ENCODE measurements at regions not wholly inside any gene's neighbourhood (a gene's known extent, or its start where the extent isn't known, plus 50 kb on each side); places are given as distances from the start of the nearest gene placed in this dataset.

DNA sequence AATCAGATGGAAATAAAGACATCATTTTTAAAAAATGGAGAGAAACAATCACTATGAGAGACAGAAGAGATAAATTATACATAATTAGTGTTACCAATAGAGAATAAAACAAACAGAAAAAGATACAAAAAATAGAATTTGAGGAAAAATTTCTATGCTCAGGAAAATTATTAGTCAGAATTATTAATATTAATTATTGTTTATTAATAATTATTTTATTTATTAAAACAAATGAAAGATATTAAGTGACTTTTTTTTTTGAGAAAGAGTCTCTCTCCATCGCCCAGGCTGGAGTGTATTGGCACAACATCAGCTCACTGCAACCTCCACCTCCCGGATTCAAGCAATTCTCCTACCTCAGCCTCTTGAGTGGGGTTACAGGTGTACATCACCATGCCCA is 299.8 kb upstream of the NR5A2 start:
- DNase-seq, result no peak

DNA sequence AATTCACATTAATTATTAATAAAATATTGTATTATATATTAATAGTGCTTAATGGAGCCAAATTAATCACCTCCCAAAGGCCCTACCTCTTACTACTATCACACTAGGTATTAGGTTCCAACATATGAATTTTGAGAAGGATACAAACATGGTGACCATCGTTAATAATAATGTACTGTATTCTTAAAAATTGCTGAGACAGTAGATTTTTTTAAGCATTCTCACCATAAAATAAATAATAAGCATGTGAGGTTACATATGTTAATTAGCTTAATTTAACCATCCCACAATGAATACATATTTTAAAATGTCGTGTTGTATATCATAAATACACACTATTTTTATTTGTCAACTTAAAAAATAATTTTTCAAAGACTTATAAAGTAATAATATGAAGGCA is 299.2 kb upstream of the NR5A2 start:
- DNase-seq, result no peak

DNA sequence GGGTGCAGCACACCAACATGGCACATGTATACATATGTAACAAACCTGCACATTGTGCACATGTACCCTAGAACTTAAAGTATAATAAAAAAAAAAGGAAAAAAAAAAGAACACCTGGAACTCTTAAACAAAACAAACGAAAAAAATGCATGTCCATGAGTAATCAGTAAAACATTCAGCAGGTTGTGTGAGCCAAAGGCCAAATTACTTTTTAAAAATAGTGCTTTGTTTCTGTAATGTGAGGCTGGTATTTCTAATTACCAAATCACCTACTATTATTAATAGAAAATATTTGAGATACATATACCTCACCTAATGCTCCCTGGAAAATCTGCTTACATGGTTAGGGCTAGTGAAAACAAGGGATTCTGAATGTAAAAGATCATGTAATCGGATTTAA is 294.4 kb upstream of the NR5A2 start:
- no peak for DNase-seq

DNA sequence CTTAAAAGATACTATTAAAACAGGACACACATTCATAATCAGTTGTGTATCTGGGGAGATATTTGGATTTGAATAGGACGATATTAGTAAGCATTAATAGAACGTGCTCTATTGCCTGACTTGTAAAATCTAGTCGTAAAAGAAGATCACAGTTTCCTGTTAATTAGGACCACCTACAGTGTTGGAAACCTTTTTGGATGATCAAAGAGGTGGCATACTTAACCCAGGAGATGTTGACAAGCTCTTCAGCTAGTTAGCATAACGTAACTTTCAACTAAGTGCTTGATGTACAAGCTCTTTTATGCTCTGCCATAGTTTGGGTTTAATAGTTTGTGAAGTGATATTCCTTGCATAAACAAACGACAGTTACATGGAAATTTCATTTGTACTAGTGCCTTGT is 293.3 kb upstream of the NR5A2 start:
- no peak for DNase-seq

DNA sequence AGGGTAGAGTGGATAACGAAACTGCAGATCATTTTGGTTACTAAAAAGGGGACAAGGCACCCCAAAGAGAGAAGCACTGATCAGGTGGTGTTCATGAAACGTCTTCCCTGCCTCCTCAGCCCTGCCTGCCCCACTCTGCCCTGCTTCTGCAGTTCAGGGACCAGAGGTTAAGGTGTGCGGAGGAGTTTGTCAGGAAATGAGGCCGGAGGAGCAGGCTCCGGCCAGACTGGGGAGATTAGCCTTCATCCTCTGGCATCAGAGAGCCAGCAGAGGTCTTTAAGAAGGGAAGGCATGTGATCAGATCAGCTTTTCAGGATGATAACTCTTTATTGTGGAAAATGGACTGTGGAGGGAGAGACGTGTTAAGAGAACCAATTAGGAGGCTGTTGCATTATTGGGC is 291.9 kb upstream of the NR5A2 start:
- DNase-seq, result no peak

DNA sequence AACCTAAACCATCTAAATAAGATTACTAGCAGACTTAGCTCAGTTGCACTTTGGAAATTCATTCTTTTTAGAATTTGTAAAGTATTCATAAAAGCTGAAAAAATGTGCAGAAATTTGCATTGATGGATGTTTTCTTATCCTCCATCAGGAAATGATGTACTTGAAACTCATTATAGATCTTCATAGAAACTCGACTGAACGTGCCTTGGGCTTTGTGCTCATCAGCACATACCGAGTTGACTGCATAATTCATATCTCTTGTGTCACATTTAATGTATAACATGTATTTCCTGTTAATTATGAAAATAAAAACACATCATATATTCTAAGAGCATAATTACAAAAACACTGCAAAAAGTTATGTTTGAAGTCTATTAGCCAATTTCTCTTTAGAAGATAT is 290.9 kb upstream of the NR5A2 start:
- DNase-seq, result no peak

DNA sequence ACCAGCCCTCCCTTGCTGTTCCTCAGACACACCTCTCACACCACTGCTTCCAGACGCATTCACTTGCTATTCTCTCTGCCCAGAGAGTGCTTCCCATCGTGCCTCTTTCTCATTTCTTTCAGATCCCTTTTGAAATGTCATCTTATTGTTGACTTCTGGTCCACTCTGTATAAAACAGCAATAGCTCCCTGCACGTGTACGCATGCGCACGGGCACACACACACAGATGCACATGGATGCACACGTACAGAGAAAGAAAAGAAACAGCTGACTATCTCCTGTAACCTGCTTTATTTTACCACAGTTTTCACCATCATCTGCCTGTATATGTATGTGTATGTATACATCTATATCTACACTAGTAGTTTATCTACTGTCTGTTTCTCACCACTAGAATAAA is 285.9 kb upstream of the NR5A2 start:
- no peak for DNase-seq

DNA sequence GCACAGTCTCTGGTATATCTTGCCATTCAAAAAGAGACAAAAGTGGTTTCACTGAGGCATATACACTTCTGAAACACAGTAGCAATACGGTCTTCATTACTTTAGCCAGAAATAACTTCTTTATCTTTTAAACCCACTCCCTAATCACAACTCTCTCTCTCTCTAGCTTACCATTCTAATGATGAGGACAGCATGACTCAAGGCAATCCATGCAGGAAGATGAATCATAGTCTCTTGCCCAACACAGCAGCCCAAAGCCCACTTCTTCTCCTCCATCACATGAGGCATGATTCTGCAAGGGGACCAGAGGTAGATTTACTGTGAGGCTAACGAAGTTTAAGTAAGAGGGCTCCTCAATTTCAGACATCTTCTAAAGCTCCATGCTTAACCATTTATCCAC is 285.0 kb upstream of the NR5A2 start:
- no peak for DNase-seq

DNA sequence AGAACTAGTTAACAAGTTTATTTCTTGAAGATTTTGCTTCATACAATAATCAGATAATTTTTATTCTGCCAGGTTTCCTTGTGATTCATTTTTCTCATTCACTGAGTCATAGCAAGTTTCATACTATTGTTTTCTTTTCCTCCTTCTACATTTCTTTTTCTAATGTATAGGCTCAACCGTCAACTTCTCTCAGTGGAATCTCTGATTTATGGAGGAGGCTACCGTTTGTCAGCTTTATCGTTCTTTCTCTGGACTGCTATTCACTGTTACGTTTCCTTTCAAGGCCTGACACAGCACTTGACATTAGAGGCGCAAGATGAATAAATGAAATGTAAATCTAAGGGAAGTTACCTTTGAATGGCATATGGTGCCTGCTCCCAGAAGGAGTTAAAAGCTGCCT is 284.3 kb upstream of the NR5A2 start:
- no peak for DNase-seq

DNA sequence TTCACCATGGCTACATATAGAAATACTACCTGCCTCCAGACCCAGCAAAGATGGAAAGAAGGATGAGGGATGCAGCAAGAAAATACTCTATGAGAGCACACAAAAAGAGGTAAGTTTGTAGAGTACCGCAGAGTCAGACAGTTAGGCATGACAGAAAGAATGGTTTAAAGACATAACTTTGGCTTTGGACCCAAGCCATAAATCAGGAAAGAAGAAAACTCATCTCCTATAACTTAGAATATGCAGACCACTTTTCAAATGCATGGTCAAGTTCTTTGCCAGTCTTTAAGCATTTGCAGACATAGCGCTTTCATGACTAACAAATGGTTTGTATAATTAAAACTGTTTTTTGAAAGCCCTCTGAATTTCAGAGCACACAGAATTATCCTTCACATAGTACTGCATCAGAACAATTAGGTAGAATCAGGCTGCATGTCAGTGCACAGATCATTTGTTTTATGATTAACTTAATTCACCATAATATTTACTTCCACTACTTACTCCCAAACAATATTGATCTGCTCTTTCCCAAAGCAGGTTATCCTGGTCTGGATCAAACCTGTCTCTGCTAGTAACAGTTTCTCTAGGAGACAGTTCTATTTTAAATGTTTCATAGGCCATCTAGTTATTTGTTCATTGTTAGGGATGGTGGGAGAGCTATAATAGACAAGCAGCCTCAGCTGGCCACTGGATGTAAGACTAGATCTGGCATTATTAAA is 280.7 kb upstream of the NR5A2 start:
- DNase-seq, result no peak

DNA sequence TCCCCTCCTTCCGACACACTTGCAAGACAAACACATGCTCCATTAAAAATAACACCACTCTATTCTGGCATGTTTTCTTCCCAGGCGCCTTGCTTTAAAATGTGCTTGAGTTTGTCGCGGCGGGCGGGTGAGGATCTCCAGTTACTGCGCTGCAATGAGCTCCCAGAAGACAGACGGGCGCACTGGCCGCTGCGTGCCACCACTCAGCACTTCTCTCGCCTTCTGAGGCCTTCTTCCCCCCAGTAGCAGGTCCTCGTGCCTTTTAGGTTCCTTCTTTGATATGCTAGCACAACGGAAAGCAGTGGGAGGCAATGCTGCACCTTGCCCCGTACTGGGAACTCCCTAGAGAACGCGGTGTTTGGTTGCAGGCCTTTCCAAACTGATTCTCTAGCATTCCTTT is 279.5 kb upstream of the NR5A2 start:
- DNase-seq, result peak; percentile 60

DNA sequence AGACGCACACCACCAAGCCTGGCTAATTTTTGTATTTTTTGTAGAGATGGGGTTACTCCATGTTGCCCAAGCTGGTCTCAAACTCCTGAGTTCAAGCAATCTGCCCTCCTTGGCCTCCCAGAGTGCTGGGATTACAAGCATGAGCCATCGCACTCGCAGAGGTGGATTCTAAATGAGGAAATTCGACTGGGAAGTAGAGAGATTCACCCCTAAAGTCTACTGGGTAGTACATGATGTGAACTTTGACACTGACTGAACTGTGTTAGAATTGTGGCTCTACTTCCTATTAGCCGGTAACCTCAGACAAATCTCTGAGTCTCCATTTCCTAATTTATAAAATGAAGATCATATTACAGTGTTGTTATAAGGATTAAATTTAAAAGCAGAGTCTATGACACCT is 276.0 kb upstream of the NR5A2 start:
- DNase-seq, result no peak

DNA sequence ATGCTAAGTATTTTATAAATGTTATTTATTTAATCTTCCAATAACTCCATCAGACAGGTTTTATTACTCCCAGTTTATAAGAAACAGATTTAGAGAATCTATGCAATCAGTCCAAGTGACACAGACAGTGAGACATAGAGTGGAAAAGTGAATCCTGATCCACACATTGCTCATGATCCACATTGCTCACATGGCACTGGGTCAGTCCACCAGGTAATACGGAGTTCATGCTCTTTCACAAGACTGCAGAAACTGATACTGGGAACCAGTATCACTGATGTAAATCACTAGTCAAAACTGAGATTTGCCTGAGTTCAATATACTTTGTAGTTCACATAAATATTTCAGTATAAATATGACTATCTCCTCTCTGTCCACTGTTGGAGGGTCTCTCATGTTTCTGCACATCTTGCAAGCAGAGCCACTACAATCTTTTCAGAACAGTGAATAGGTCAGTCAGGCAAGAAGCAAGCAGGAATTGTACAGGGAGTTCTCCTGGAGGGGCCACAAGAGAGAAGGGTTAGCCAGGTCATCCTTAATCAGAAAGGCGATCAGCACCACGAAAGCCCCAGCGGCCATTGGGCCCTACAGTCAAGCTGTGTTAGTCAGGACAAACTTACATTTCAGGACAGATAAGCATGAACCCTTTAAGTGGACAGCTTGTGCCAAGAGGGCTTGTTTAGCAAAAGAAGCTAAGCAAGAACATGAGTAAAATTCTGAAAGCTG is 275.4 kb upstream of the NR5A2 start:
- DNase-seq, result no peak

DNA sequence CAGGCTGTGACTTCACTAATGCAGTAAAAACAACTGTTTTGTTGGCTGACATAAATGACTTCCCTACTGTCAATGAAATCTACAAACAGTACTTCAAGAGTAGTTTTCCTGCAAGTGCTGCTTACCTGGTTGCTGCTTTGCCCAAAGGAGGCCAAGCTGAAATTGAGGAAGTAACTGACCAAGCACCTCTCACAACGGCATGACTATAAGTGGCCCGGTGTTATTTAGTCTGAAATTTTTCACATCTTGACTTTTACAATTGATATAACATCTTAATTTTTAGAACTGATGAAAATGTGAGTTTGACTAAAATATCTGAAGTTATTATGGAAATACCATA is 274.9 kb upstream of the NR5A2 start:
- DNase-seq, result no peak

DNA sequence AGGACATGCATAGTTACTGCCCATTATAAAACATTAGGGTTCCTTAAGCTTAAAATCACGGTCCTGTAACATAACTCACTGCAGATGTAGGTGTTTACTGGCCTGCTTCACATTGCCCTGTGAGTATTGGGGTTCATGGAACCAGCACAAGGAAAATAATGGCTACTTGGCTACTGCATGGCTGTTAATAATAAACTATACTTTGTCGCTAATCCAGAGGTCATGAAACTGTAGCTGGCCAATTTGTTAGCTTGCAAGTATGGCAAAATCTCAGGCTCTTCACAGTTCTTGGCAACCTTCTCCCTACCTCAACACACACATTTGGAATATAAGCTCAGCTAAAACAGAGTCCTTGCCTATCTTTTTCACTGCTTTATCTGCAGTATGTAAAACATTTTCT is 274.0 kb upstream of the NR5A2 start:
- DNase-seq, result no peak

DNA sequence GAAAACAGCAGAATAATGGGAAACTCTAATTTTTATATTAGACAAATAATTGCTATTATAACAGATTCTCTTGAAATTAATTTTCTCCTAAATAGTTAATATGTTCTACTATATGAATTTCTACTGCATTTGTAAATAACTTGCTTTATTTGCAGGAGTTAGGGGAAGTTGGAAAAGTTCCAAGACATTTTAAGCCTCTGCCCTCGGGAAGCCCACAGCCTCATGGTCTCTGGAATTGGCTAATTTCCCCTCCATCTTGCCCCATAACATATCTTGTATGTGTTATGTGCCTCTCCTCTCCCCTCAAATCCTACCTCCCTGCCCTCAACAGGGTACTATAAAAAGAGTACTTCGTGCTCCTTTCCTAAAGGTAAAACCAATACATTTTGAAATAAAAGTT is 271.4 kb upstream of the NR5A2 start:
- DNase-seq, result no peak

DNA sequence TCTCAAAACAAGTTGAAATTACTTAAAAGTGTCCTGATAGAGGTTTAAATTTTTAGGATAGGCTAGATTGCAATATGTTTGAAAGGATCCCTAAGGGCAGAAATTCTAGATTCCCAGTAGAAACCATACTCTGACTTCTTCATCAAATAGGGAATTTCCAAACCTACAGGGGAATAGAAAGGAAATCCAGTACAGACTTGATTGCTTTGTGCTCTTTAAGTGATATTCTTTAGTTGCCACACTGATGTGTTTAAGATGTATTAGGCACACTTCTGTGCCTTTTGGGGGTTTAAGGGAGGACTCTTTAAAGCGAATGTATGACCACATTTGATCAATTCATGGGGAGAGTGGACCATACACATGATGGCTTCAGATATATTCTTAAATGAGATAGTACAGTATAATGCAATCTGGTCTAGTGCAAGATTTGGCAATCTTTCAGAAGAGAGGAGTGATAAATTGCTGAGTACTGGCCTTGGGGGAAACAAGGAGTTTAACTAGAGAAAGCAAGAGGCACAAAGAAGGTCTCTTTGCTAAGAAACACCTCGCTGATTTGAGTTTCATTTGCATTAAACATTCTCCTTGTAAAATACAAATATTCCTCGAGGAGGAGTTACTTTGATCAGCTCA is 268.8 kb upstream of the NR5A2 start:
- no peak for DNase-seq

DNA sequence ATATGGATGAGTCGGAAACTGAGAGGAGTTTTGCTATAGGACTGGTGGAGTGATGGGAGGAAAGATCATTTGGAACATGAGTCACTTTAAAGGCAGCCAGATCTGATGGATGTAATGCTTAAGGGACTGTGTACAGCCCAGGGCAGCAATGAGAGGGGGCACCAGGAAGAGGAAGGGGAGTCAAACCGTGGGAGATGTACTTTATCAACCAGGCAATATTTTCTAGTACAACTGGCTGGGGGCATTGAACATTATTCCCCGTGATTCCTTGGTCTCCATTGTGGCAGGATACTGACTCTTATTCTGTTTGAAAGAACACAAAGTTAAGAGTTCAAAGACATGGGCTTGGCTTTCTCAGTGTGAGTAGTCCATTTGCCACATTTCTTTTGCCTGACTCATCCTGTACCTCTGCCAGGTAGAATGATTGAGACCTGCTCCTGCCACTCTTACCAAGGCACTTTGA is 268.2 kb upstream of the NR5A2 start:
- no peak for DNase-seq

DNA sequence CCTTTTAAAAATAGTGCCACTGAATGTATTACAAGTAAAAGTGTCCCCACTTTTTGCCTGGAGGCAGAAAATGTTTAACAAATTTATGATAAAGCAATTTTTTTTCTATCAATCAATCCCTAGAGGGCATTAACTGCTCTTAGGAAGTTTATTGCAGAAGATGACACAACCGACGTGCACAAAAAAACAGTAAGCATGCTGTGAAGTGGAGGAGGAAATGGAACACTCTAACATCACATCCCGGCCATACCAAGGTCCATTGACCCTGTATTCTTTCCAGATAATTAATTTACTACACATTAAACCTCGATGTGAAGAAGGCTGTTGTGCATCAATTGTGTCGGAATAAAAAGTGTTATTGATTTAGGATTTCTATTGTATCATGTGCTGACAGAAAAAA is 264.9 kb upstream of the NR5A2 start:
- no peak for DNase-seq

DNA sequence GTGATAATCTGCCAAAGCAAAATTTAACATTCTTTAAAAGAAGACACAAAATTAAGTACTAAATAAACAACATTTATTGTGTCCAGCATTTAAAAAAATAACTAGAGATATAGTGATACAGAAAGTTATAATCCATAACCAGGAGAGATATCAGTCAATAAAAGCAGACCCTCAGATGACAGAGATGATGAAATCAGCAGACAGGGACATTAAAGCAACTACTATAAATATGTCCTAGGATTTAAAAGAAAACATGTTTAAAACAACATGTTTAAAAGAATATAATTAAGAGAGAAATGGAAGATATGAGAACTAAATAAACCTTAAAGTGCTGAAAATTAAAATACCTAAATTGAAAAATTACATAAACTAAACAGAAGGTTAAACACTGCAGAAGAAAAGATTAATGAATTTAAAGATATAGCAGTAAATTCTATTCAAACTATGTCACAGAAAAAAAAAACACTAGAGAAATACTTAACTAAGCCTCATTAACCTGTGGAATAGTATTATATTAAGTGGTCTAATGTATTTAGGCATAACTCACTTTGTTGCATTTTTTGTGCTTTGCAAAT is 261.2 kb upstream of the NR5A2 start:
- DNase-seq, result no peak

DNA sequence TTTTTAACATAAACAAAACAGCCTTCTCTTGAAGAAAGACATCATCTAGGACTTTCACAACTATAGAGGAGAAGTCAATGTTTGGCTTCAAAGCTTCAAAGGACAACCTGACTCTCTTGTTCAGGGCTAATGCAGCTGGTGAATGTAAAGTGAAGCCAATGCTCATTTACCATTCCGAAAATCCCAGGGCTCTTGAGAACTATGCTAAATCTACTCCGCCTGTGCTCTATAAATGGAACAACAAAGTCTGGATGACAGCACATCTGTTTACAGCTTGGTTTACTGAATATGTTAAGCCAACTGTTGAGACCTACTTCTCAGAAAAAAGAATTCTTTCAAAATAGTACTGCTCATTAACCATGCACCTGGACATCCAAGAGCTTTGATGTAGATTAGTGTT is 259.8 kb upstream of the NR5A2 start:
- no peak for DNase-seq

DNA sequence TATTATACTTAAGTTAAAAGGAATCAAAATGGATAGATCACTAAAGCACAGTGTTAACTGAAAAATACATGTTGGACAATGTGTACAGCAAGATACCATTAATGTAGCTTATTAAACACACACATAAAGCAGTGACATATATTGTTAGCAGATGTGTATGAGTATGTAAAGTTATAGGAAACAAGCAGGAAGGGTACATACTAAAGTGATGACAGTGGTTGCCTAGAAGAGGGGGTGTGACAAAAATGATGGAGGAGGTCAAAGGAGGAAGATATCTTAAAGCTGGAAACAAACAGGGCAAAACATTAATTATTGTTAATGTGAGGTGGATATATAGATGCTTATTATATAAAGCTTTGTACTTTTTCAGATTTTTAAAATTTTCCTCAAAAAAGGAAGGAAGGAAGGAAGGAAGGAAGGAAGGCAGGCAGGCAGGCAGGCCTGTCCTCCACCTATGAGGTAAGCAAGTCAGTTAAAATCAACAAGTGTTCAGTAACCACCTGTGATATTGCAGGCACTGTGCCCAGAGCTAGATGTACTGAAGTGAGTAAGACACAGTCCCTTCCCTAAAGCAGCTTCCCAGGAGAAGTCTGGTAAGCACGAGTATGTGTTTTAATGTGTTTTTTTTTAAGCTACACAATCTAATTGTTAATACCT is 252.9 kb upstream of the NR5A2 start:
- no peak for DNase-seq

DNA sequence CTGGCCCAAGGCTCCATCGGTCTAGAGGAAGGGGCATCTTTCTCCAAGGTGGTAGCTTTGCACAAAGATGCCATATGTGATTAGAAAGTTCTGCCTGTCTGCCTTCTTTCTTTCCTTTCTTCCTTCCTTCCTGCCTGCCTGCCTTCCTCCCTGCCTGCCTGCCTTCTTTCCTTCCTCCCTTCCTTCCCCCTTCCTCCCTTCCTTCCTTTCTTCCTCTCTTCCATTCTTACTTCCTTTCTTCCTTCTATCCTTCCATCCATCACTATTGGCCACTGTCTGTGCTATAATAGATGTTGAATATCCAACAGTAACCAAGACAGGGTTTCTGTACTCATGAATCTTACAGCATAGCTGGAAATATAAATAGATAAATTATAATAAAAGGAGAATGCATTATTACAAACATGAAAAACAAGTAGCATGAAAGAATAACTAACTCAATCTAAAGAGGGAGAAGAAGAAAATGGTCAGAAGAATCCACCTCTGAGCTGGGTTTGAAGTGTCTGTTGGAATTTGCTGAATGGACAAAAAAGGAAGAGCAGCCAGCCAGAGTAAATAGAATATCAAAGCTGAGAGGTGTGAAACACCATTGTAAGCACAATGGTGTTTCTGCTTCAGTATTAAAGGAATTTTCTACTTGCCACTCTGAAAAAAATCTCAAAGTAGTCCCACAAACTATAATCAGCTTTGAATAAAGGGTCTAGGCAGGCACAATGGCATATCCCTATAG is 250.6 kb upstream of the NR5A2 start:
- no peak for DNase-seq
